C4-2B (cell line): ENCODE measurements at regions not wholly inside any gene's neighbourhood (a gene's known extent, or its start where the extent isn't known, plus 50 kb on each side); places are given as distances from the start of the nearest gene placed in this dataset.

Experiments used
- H3K27ac ChIP-seq: fragments of 450-650 bp; 2 replicates; pipeline ENCODE4 v1.5.1; 2017
- ZFX ChIP-seq: fragments of 450-650 bp; IDR thresholded peaks from 2 replicates; pipeline ENCODE4 v1.6.1; 2017
- TF ChIP-seq, protein P1 (sequence below): fragments of 450-650 bp; conservative IDR thresholded peaks from 2 replicates; pipeline ENCODE4 v1.5.1; 2017; ENCODE audit warnings: mild to moderate bottlenecking

DNA sequence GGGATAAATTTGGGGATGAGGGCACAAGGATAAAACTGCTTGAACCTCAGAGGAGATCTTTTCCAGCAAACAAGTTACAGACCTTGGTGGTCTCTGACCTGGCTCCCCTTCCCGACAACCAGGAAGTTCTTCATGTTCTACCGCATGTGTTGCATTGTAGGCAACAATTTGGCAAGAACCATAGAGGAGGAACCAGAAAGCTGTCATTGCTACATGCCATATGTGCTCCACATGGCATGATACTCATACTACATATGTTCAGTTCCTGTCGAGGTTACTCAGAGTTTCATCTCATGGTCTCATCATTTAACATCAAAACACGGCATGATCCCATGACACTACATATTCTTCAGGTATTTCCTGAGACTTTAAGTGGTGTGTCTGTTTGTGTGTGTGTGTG lies 235.9 kb downstream of the OR13H1 start:
- TF ChIP-seq, protein P1, sequence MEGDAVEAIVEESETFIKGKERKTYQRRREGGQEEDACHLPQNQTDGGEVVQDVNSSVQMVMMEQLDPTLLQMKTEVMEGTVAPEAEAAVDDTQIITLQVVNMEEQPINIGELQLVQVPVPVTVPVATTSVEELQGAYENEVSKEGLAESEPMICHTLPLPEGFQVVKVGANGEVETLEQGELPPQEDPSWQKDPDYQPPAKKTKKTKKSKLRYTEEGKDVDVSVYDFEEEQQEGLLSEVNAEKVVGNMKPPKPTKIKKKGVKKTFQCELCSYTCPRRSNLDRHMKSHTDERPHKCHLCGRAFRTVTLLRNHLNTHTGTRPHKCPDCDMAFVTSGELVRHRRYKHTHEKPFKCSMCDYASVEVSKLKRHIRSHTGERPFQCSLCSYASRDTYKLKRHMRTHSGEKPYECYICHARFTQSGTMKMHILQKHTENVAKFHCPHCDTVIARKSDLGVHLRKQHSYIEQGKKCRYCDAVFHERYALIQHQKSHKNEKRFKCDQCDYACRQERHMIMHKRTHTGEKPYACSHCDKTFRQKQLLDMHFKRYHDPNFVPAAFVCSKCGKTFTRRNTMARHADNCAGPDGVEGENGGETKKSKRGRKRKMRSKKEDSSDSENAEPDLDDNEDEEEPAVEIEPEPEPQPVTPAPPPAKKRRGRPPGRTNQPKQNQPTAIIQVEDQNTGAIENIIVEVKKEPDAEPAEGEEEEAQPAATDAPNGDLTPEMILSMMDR, result no peak
- no peak for TF ChIP-seq ZFX
- H3K27ac ChIP-seq, result no peak overlapping the region

DNA sequence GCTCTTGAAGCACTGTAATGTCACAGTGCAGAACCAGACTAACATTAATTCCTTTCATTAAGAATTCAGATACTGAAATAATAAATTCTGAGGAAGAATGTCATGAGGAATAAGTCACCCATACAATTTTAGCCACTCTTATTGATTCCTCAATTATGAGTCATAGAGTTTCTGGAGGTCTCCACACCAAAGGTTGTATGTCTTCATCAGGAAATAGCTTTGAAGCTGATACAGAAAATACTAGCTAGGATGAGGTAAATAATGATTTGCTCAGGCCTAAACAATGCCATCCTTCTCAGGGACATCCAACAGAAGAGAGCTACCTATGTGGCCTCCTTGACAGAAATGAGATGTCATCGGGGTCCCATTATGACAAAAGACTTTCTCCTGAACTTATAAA lies 238.8 kb downstream of the OR13H1 start:
- no peak overlapping the region for H3K27ac ChIP-seq
- TF ChIP-seq ZFX, result no peak
- TF ChIP-seq, protein P1, result no peak

DNA sequence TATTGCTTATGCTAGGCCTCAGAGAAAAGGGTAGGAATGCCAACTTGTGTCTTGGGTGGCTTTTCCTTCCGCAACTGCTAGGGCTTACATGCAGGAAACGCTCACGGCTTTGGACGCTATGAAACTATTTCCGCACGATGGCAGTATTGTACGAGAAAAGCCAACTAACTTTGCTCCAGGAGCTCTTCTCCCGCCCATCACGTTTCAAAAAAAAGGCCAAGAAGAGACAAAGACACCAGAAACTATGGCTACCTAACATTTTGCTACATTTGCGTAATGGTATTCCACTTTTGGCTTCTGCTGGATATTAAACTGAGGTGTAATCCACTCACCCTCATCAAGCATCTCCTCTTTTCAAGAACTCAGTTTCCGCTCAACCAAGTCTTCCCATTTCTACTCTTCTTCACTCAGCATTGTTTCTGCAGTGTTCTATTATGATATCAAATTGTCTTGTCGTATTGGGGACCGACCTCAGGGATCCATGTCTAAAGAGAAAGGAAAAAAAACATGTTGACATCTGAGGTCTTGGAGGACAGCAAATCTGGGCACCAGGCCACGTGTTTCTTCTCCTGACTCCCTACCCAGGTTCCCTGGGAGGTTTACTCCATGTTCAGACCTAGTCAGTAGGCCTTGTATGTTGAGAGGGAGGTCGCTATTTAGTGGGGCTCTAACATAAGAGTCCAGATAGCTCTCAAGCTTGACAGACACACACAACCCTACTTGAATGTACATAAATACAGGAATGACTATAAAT lies 239.4 kb upstream of the STK26 start:
- peak overlapping the region; percentile 45; the same call in 1 of the 2 replicates for H3K27ac ChIP-seq
- TF ChIP-seq ZFX, result no peak
- TF ChIP-seq, protein P1, result peak; percentile 49

DNA sequence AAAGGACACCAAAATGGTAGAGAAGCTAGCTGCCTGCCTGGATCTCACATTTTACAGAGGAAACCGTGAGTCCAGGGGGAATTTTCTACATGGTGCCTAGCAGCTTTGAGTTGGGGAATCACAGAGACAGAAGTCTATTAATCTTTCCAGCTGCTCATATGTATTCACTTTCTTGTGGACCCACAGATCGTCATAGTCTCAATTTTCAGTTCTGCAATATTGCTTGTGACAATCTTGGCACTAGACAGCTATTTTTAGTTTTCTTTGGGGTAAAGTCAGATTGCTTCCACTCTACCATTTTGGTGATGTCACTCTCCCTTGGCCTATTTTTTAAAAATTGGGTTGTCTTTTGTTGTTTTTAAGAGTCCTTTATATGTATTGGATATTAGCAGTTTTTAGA lies 233.4 kb upstream of the STK26 start:
- H3K27ac ChIP-seq, result no peak overlapping the region
- TF ChIP-seq, protein P1, result no peak
- TF ChIP-seq ZFX, result no peak

DNA sequence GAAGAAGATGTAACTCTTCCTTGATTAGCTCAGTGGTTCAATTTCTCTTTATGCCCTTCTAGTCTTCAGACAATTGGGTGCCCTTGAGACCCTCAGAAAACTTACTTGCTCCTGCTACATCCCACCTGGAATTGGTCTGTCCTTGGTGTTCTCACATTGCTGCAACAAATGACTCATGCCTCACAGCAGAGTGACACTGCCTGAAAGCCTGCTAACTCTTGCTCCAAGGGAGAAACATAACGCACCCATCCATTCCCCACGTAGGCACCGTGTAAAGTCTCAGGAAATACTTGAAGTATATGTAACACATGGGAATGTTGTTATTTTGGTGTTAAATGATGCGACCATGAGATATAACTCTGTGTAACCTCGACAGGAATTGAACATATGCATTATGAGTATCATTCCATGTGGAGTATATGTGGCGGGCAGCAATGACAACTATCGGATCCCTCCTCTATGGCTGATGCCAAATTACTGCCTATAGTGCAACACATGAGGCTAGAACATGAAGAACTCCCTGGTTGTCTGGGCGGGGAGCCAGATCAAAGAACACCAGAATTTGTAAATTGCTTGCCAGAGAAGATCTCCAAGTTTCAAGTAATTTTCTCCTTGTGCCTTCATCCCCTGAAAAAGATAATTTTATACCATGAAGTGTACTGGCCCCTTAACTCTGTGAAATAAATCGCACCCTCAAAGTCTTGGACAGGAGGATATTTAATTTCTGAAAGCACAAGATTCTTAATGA lies 231.3 kb upstream of the STK26 start:
- H3K27ac ChIP-seq, result peak overlapping the region; percentile 83
- TF ChIP-seq, protein P1, result no peak
- TF ChIP-seq ZFX, result no peak

DNA sequence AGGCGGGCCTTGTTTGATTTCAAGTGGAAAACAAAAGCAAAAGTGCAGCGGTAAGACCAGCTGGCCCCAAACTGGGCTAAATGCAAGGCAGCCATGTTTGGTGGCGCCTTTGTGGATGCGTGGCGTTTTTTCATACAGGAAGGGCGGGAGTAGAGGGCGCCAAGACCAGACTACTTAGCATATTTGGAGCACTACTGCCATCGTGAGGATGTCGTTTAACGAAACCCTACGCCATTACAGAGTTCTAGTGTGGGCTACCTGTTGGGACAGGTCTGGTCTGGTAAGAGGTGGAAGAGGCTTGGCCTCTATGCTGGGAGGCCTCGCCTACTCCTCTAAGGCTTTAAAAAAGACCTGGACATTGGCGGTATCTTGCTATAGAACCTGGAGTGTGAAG lies 230.7 kb upstream of the STK26 start:
- peak overlapping the region; percentile 83 for H3K27ac ChIP-seq
- TF ChIP-seq, protein P1, result no peak; the same call in 1 of the 2 replicates
- no peak for TF ChIP-seq ZFX

DNA sequence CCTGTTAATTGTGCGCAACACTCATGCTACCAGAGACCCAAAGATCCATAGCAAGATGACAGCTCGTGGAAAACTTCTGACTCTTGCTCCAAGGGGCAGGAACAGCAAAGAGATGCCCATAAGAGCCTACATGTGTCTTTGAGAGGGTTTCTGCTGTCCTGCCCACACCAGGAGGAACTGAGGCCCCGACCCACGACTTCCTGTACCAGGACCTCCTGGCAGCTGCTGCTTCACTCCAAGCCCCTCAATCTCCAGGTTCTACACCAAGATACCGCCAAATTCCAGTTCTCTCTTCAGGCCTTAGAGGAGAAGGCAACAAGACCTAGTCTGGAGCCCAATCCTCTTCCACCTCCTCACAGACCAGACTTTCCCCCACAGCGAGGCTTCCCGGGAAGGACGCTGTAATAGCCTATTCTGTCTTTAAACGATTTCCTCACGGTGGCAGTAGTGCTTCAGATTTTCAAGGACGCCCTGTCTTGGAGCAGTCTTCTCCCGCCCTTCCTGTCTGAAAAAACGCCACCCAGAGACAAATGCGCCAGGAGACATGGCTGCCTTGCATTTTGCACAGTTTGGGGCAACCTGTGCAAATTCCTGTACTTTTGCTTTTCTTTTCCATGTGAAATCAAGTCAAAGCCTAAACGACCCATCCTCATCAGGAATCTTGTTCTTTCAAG lies 230.2 kb upstream of the STK26 start:
- TF ChIP-seq ZFX, result no peak
- TF ChIP-seq, protein P1, result peak; percentile 42
- peak overlapping the region; percentile 83 for H3K27ac ChIP-seq
